Liver (tissue), 8 donors: ENCODE measurements at regions not wholly inside any gene's neighbourhood (a gene's known extent, or its start where the extent isn't known, plus 50 kb on each side); places are given as distances from the start of the nearest gene placed in this dataset.

Experiments
- DNase-seq: peaks from one replicate; pipeline ENCODE4 v3.0.0-alpha.2; 2017; ENCODE audit warnings: low spot score
- H3K27ac ChIP-seq, 2 donors: one replicate each; pipeline ENCODE4 v1.7.0; 2013; ENCODE audit warnings: inconsistent platforms in 2 of 2, low read length in 2 of 2, control low read depth in 1 of 2, low read depth in 1 of 2, mild to moderate bottlenecking in 1 of 2
- H3K27me3 ChIP-seq, 4 donors: one replicate each; pipeline versions ENCODE4 v1.6.1 to v1.7.0; 2013; ENCODE audit warnings: low read length in 3 of 4, inconsistent platforms in 1 of 4, mild to moderate bottlenecking in 1 of 4, moderate library complexity in 1 of 4; ENCODE audit not compliant: control insufficient read depth in 4 of 4, insufficient read depth in 4 of 4
- H3K36me3 ChIP-seq, 4 donors: one replicate each; pipeline versions ENCODE4 v1.6.1 to v1.7.0; 2013; ENCODE audit warnings: low read length in 3 of 4, mild to moderate bottlenecking in 3 of 4, low read depth in 1 of 4, moderate library complexity in 1 of 4; ENCODE audit not compliant: control insufficient read depth in 4 of 4, insufficient read depth in 3 of 4
- H3K4me1 ChIP-seq, 4 donors: one replicate each; pipeline versions ENCODE4 v1.6.1 to v1.7.0; 2013; ENCODE audit warnings: low read length in 3 of 4, mild to moderate bottlenecking in 3 of 4, moderate library complexity in 1 of 4; ENCODE audit not compliant: control insufficient read depth in 4 of 4, insufficient read depth in 4 of 4
- H3K4me3 ChIP-seq, 3 donors: one replicate each; pipeline versions ENCODE4 v1.6.1 to v1.7.0; 2013; ENCODE audit warnings: low read length in 3 of 3, control low read depth in 1 of 3, low read depth in 1 of 3, mild to moderate bottlenecking in 1 of 3
- H3K9ac ChIP-seq, 2 donors: one replicate each; pipeline ENCODE4 v1.7.0; 2013; ENCODE audit warnings: low read length in 2 of 2, mild to moderate bottlenecking in 2 of 2, moderate library complexity in 2 of 2, control low read depth in 1 of 2, low read depth in 1 of 2
- H3K9me3 ChIP-seq, 4 donors: one replicate each; pipeline versions ENCODE4 v1.6.1 to v1.7.0; 2013; ENCODE audit warnings: low read length in 3 of 4; ENCODE audit not compliant: control insufficient read depth in 4 of 4
- ATF3 ChIP-seq: IDR thresholded peaks from 2 replicates; pipeline ENCODE4 v1.6.1; 2016; ENCODE audit warnings: antibody characterized with exemption
- CTCF ChIP-seq: fragments of 150-350 bp; IDR thresholded peaks from 2 replicates; pipeline ENCODE4 v1.5.1; 2017; ENCODE audit warnings: improper control_type of control experiment, low read depth, low read length; ENCODE audit not compliant: missing input control
- EGR1 ChIP-seq, 2 donors: IDR thresholded peaks; 2 replicates each; pipeline ENCODE4 v1.6.1; 2016 to 2018; ENCODE audit warnings: antibody characterized with exemption in 2 of 2, low read depth in 2 of 2
- FOXA1 ChIP-seq: IDR thresholded peaks from 2 replicates; pipeline ENCODE4 v1.6.1; 2016; ENCODE audit warnings: antibody characterized with exemption
- FOXA2 ChIP-seq: IDR thresholded peaks from 2 replicates; pipeline ENCODE4 v1.6.1; 2016; ENCODE audit warnings: antibody characterized with exemption
- GABPA ChIP-seq, 2 donors: IDR thresholded peaks in 1 of 2; conservative IDR thresholded peaks in 1 of 2; 2 replicates each; pipeline ENCODE4 v1.6.1; 2016; ENCODE audit warnings: antibody characterized with exemption in 2 of 2, mild to moderate bottlenecking in 1 of 2, moderate library complexity in 1 of 2
- HNF4A ChIP-seq, 2 donors: conservative IDR thresholded peaks; 2 replicates each; pipeline ENCODE4 v1.6.1; 2016; ENCODE audit warnings: antibody characterized with exemption in 2 of 2, mild to moderate bottlenecking in 2 of 2
- HNF4G ChIP-seq: IDR thresholded peaks from 2 replicates; pipeline ENCODE4 v1.6.1; 2016; ENCODE audit warnings: antibody characterized with exemption
- JUND ChIP-seq, 2 donors: IDR thresholded peaks; 2 replicates each; pipeline ENCODE4 v1.6.1; 2016; ENCODE audit warnings: antibody characterized with exemption in 2 of 2
- MAX ChIP-seq: IDR thresholded peaks from 2 replicates; pipeline ENCODE4 v1.6.1; 2016; ENCODE audit warnings: antibody characterized with exemption
- NR2F2 ChIP-seq: IDR thresholded peaks from 2 replicates; pipeline ENCODE4 v1.6.1; 2016; ENCODE audit warnings: antibody characterized with exemption
- RAD21 ChIP-seq, 2 donors: IDR thresholded peaks; 2 replicates each; pipeline ENCODE4 v1.6.1; 2016; ENCODE audit warnings: antibody characterized with exemption in 2 of 2, mild to moderate bottlenecking in 2 of 2
- REST ChIP-seq: IDR thresholded peaks from 2 replicates; pipeline ENCODE4 v1.6.1; 2016; ENCODE audit warnings: antibody characterized with exemption, mild to moderate bottlenecking
- RXRA ChIP-seq, 2 donors: IDR thresholded peaks; 2 replicates each; pipeline ENCODE4 v1.6.1; 2017 to 2018; ENCODE audit warnings: antibody characterized with exemption in 2 of 2, mild to moderate bottlenecking in 1 of 2
- SP1 ChIP-seq: IDR thresholded peaks from 2 replicates; pipeline ENCODE4 v1.6.1; 2018; ENCODE audit warnings: antibody characterized with exemption, mild to moderate bottlenecking
- TAF1 ChIP-seq: conservative IDR thresholded peaks from 2 replicates; pipeline ENCODE4 v1.6.1; 2016; ENCODE audit warnings: antibody characterized with exemption, mild to moderate bottlenecking
- YY1 ChIP-seq: IDR thresholded peaks from 2 replicates; pipeline ENCODE4 v1.6.1; 2016; ENCODE audit warnings: antibody characterized with exemption, mild to moderate bottlenecking
- WGBS: extraction: QIAGEN DNeasy Blood & Tissue Kit; methylation state at CpG from one replicate; pipeline ENCODE4 v1.1.7; 2013; 5-methylcytosine and 5-hydroxymethylcytosine counted together
- TF ChIP-seq, protein P1 (sequence below): IDR thresholded peaks from 2 replicates; pipeline ENCODE4 v1.6.1; 2016; ENCODE audit warnings: antibody characterized with exemption
- donor health status: healthy.
- donor health status: healthy.
- donor health status: healthy.
- donor health status: healthy.
- donor health status: healthy.

GRCh38 chr6:18561037-18561750, 174.0 kb downstream of the RNF144B start:
- H3K36me3 ChIP-seq, result no peaks in the 10 kb centered on the region
- no peaks in the 10 kb centered on the region for H3K4me1 ChIP-seq
- no peak for DNase-seq
- H3K9me3 ChIP-seq, result no peaks in the 10 kb centered on the region
- WGBS, result 71% methylated on average over 5 of the region's 5 CpGs
- H3K27me3 ChIP-seq, result peaks cover 0 to 3% (median 0%) of the 10 kb centered on the region in 4 donors
- no peak overlapping the region for H3K9ac ChIP-seq
- TF ChIP-seq FOXA1 (no peak), RXRA (IDR thresholded peaks at IDR 0.05) (no peak), HNF4G (no peak), CTCF (no peak), YY1 (no peak), EGR1 (IDR thresholded peaks at IDR 0.05; ENCODE audit: low read depth in 2 of 2) (no peak), NR2F2 (no peak), RAD21 (IDR thresholded peaks at IDR 0.05) (no peak), REST (no peak), JUND (IDR thresholded peaks at IDR 0.05) (no peak), GABPA (IDR thresholded peaks at IDR 0.05 in 1 of 2, conservative IDR thresholded peaks at IDR 0.05 in 1 of 2) (no peak), MAX (no peak), TAF1 (no peak), HNF4A (conservative IDR thresholded peaks at IDR 0.05) (no peak), ATF3 (no peak), SP1 (no peak), FOXA2 (no peak)
- TF ChIP-seq, protein P1, sequence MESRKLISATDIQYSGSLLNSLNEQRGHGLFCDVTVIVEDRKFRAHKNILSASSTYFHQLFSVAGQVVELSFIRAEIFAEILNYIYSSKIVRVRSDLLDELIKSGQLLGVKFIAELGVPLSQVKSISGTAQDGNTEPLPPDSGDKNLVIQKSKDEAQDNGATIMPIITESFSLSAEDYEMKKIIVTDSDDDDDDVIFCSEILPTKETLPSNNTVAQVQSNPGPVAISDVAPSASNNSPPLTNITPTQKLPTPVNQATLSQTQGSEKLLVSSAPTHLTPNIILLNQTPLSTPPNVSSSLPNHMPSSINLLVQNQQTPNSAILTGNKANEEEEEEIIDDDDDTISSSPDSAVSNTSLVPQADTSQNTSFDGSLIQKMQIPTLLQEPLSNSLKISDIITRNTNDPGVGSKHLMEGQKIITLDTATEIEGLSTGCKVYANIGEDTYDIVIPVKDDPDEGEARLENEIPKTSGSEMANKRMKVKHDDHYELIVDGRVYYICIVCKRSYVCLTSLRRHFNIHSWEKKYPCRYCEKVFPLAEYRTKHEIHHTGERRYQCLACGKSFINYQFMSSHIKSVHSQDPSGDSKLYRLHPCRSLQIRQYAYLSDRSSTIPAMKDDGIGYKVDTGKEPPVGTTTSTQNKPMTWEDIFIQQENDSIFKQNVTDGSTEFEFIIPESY, result no peak
- H3K4me3 ChIP-seq, result no peak overlapping the region
- no peak overlapping the region for H3K27ac ChIP-seq
